ENCODE measurements at regions not wholly inside any gene's neighbourhood (a gene's known extent, or its start where the extent isn't known, plus 50 kb on each side); places are given as distances from the start of the nearest gene placed in this dataset.

GRCh38 chr7:67866054-67866453 is 869.4 kb downstream of the TYW1 start:
- H3K27me3 ChIP-seq (replicated peaks; ENCODE audit: insufficient read depth): no peaks in the 10 kb centered on the region
- ATAC-seq (ENCODE audit: insufficient number of reproducible peaks, low FRiP score, low read depth) (no peak), DNase-seq (ENCODE audit: low spot score) (no peak)
- no peaks in the 10 kb centered on the region for H3K4me1 ChIP-seq (ENCODE audit: control insufficient read depth in 1 of 2, low read depth in 2 of 2)
- no peak for TF ChIP-seq CTCF (IDR thresholded peaks at IDR 0.05)
- H3K4me3 ChIP-seq: no peak overlapping the region
- no peak overlapping the region for H3K27ac ChIP-seq
- no peaks in the 10 kb centered on the region for H3K9me3 ChIP-seq
- no peaks in the 10 kb centered on the region for H3K36me3 ChIP-seq

- ATAC-seq (ENCODE audit: insufficient number of reproducible peaks, low FRiP score, low read depth): no peak
- no peaks in the 10 kb centered on the region for H3K36me3 ChIP-seq
- no peaks in the 10 kb centered on the region for H3K27me3 ChIP-seq (replicated peaks; ENCODE audit: insufficient read depth)
- no peak for DNase-seq (ENCODE audit: low spot score)
- no peak overlapping the region for H3K4me3 ChIP-seq
- no peak for TF ChIP-seq CTCF (IDR thresholded peaks at IDR 0.05)
- H3K27ac ChIP-seq: no peak overlapping the region
- no peaks in the 10 kb centered on the region for H3K4me1 ChIP-seq (ENCODE audit: control insufficient read depth in 1 of 2, low read depth in 2 of 2)
- H3K9me3 ChIP-seq: no peaks in the 10 kb centered on the region
Observed at GRCh38 chr7:67866812-67867211, 870.2 kb downstream of the TYW1 start.

GRCh38 chr7:67870396-67870795 is 873.8 kb downstream of the TYW1 start:
- Histone ChIP-seq H3K27ac (no peak overlapping the region), H3K36me3 (no peaks in the 10 kb centered on the region), H3K4me1 (ENCODE audit: control insufficient read depth in 1 of 2, low read depth in 2 of 2) (no peaks in the 10 kb centered on the region), H3K9me3 (no peaks in the 10 kb centered on the region), H3K27me3 (replicated peaks; ENCODE audit: insufficient read depth) (no peaks in the 10 kb centered on the region), H3K4me3 (no peak overlapping the region)
- ATAC-seq (ENCODE audit: insufficient number of reproducible peaks, low FRiP score, low read depth) (no peak), DNase-seq (ENCODE audit: low spot score) (no peak)
- no peak for TF ChIP-seq CTCF (IDR thresholded peaks at IDR 0.05)

GRCh38 chr7:67875558-67875957 is 878.9 kb downstream of the TYW1 start:
- Histone ChIP-seq H3K27ac (no peak overlapping the region), H3K4me3 (no peak overlapping the region), H3K4me1 (ENCODE audit: control insufficient read depth in 1 of 2, low read depth in 2 of 2) (no peaks in the 10 kb centered on the region), H3K27me3 (replicated peaks; ENCODE audit: insufficient read depth) (no peaks in the 10 kb centered on the region), H3K36me3 (no peaks in the 10 kb centered on the region), H3K9me3 (no peaks in the 10 kb centered on the region)
- ATAC-seq (ENCODE audit: insufficient number of reproducible peaks, low FRiP score, low read depth) (no peak), DNase-seq (ENCODE audit: low spot score) (no peak)
- TF ChIP-seq CTCF (IDR thresholded peaks at IDR 0.05): no peak

GRCh38 chr7:67878808-67879207 is 882.2 kb downstream of the TYW1 start:
- Histone ChIP-seq H3K36me3 (no peaks in the 10 kb centered on the region), H3K4me3 (no peak overlapping the region), H3K4me1 (ENCODE audit: control insufficient read depth in 1 of 2, low read depth in 2 of 2) (no peaks in the 10 kb centered on the region), H3K27me3 (replicated peaks; ENCODE audit: insufficient read depth) (no peaks in the 10 kb centered on the region), H3K27ac (no peak overlapping the region), H3K9me3 (no peaks in the 10 kb centered on the region)
- DNase-seq (ENCODE audit: low spot score) (no peak), ATAC-seq (ENCODE audit: insufficient number of reproducible peaks, low FRiP score, low read depth) (no peak)
- TF ChIP-seq CTCF (IDR thresholded peaks at IDR 0.05): no peak
